ENCODE measurements at regions not wholly inside any gene's neighbourhood (a gene's known extent, or its start where the extent isn't known, plus 50 kb on each side); places are given as distances from the start of the nearest gene placed in this dataset.

- H3K4me3 Mint-ChIP-seq (ENCODE audit: low read depth) = no peak overlapping the region
- DNase-seq (ENCODE audit: low spot score, unreplicated experiment) = no peak
- H3K27ac Mint-ChIP-seq = no peak overlapping the region
- H3K36me3 Mint-ChIP-seq (ENCODE audit: insufficient read depth) = no peaks in the 10 kb centered on the region
- no peaks in the 10 kb centered on the region for H3K9me3 Mint-ChIP-seq (ENCODE audit: low read depth)
- H3K27me3 Mint-ChIP-seq = no peaks in the 10 kb centered on the region
- peaks cover 5% of the 10 kb centered on the region for H3K4me1 Mint-ChIP-seq (ENCODE audit: low read depth)
- TF ChIP-seq, protein P1, sequence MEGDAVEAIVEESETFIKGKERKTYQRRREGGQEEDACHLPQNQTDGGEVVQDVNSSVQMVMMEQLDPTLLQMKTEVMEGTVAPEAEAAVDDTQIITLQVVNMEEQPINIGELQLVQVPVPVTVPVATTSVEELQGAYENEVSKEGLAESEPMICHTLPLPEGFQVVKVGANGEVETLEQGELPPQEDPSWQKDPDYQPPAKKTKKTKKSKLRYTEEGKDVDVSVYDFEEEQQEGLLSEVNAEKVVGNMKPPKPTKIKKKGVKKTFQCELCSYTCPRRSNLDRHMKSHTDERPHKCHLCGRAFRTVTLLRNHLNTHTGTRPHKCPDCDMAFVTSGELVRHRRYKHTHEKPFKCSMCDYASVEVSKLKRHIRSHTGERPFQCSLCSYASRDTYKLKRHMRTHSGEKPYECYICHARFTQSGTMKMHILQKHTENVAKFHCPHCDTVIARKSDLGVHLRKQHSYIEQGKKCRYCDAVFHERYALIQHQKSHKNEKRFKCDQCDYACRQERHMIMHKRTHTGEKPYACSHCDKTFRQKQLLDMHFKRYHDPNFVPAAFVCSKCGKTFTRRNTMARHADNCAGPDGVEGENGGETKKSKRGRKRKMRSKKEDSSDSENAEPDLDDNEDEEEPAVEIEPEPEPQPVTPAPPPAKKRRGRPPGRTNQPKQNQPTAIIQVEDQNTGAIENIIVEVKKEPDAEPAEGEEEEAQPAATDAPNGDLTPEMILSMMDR (IDR thresholded peaks at IDR 0.05; ENCODE audit: unreplicated experiment) = no peak
These were observed 463.5 kb downstream of the TAFA4 start for GRCh38 chr3:68468695-68469375.

GRCh38 chr3:68467465-68467864 is 464.9 kb downstream of the TAFA4 start:
- H3K4me3 Mint-ChIP-seq (ENCODE audit: low read depth) = no peak overlapping the region
- H3K4me1 Mint-ChIP-seq (ENCODE audit: low read depth) = peaks cover 5% of the 10 kb centered on the region
- TF ChIP-seq, protein P1 (IDR thresholded peaks at IDR 0.05; ENCODE audit: unreplicated experiment) = no peak
- no peaks in the 10 kb centered on the region for H3K36me3 Mint-ChIP-seq (ENCODE audit: insufficient read depth)
- no peaks in the 10 kb centered on the region for H3K9me3 Mint-ChIP-seq (ENCODE audit: low read depth)
- DNase-seq (ENCODE audit: low spot score, unreplicated experiment) = no peak
- H3K27me3 Mint-ChIP-seq = no peaks in the 10 kb centered on the region
- H3K27ac Mint-ChIP-seq = no peak overlapping the region

GRCh38 chr3:68458581-68458980 is 473.8 kb downstream of the TAFA4 start:
- H3K9me3 Mint-ChIP-seq (ENCODE audit: low read depth) = peaks cover 9% of the 10 kb centered on the region
- TF ChIP-seq, protein P1 (IDR thresholded peaks at IDR 0.05; ENCODE audit: unreplicated experiment) = no peak
- H3K27ac Mint-ChIP-seq = no peak overlapping the region
- no peak overlapping the region for H3K4me3 Mint-ChIP-seq (ENCODE audit: low read depth)
- no peaks in the 10 kb centered on the region for H3K4me1 Mint-ChIP-seq (ENCODE audit: low read depth)
- H3K36me3 Mint-ChIP-seq (ENCODE audit: insufficient read depth) = no peaks in the 10 kb centered on the region
- H3K27me3 Mint-ChIP-seq = no peaks in the 10 kb centered on the region
- no peak for DNase-seq (ENCODE audit: low spot score, unreplicated experiment)

GRCh38 chr3:68448510-68449383 is 483.6 kb downstream of the TAFA4 start:
- TF ChIP-seq, protein P1 (IDR thresholded peaks at IDR 0.05; ENCODE audit: unreplicated experiment) = no peak
- DNase-seq (ENCODE audit: low spot score, unreplicated experiment) = no peak
- Mint-ChIP-seq H3K9me3 (ENCODE audit: low read depth) (no peaks in the 10 kb centered on the region), H3K27me3 (no peaks in the 10 kb centered on the region), H3K36me3 (ENCODE audit: insufficient read depth) (no peaks in the 10 kb centered on the region), H3K4me1 (ENCODE audit: low read depth) (no peaks in the 10 kb centered on the region), H3K4me3 (ENCODE audit: low read depth) (no peak overlapping the region), H3K27ac (no peak overlapping the region)

- no peaks in the 10 kb centered on the region for H3K27me3 Mint-ChIP-seq
- TF ChIP-seq, protein P1 (IDR thresholded peaks at IDR 0.05; ENCODE audit: unreplicated experiment) = no peak
- H3K4me1 Mint-ChIP-seq (ENCODE audit: low read depth) = no peaks in the 10 kb centered on the region
- H3K27ac Mint-ChIP-seq = no peak overlapping the region
- H3K9me3 Mint-ChIP-seq (ENCODE audit: low read depth) = no peaks in the 10 kb centered on the region
- H3K36me3 Mint-ChIP-seq (ENCODE audit: insufficient read depth) = no peaks in the 10 kb centered on the region
- DNase-seq (ENCODE audit: low spot score, unreplicated experiment) = no peak
- H3K4me3 Mint-ChIP-seq (ENCODE audit: low read depth) = no peak overlapping the region
These were observed 484.5 kb downstream of the TAFA4 start for GRCh38 chr3:68447885-68448284.
